ENCODE measurements at regions not wholly inside any gene's neighbourhood (a gene's known extent, or its start where the extent isn't known, plus 50 kb on each side); places are given as distances from the start of the nearest gene placed in this dataset.

DNA sequence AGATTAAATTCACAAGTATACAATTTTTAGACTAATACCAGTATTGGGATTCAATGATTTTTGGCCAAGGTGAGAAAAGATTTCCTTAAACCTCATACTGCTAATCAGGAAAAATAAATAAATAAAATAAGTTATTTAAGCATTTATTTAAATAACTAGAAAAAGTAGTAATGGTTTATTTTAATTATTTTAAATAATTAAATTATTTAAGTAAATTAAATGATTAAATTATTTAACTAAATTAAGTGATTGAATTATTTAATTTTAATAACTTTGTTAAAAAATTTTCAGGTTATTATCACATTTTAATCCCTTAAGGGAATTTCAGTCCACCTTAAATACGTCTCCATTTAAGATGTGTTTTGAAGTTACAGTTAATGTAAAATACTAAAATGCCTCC is 1831.5 kb upstream of the MIR17HG start:
- H3K4me2 ChIP-seq (ENCODE audit: low read depth, low read length) = no peak overlapping the region
- CTCF ChIA-PET = no interaction called here

More for the DNA sequence above, 1831.5 kb upstream of the MIR17HG start:
- no peaks in the 10 kb centered on the region for H3K36me3 ChIP-seq (ENCODE audit: control insufficient read depth, insufficient read depth, low read length)
- no peak for TF ChIP-seq CHD1 (IDR thresholded peaks at IDR 0.05; ENCODE audit: low read depth, low read length)
- TF ChIP-seq FOS (IDR thresholded peaks at IDR 0.05; ENCODE audit: low read depth, low read length) = no peak
- no peak for TF ChIP-seq CEBPB (IDR thresholded peaks at IDR 0.05; ENCODE audit: low read depth, low read length)
- TF ChIP-seq, protein P1, sequence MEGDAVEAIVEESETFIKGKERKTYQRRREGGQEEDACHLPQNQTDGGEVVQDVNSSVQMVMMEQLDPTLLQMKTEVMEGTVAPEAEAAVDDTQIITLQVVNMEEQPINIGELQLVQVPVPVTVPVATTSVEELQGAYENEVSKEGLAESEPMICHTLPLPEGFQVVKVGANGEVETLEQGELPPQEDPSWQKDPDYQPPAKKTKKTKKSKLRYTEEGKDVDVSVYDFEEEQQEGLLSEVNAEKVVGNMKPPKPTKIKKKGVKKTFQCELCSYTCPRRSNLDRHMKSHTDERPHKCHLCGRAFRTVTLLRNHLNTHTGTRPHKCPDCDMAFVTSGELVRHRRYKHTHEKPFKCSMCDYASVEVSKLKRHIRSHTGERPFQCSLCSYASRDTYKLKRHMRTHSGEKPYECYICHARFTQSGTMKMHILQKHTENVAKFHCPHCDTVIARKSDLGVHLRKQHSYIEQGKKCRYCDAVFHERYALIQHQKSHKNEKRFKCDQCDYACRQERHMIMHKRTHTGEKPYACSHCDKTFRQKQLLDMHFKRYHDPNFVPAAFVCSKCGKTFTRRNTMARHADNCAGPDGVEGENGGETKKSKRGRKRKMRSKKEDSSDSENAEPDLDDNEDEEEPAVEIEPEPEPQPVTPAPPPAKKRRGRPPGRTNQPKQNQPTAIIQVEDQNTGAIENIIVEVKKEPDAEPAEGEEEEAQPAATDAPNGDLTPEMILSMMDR (conservative IDR thresholded peaks at IDR 0.05; ENCODE audit: low read depth, low read length) = no peak
- TF ChIP-seq RFX5 (IDR thresholded peaks at IDR 0.05; ENCODE audit: low read depth, low read length) = no peak
- no peak for TF ChIP-seq RCOR1 (IDR thresholded peaks at IDR 0.05; ENCODE audit: insufficient replicate concordance, low read length)
- no peak for TF ChIP-seq MAZ (IDR thresholded peaks at IDR 0.05; ENCODE audit: borderline replicate concordance, low read depth, low read length)
- TF ChIP-seq BHLHE40 (IDR thresholded peaks at IDR 0.05; ENCODE audit: low read depth, low read length) = no peak
- no peak for TF ChIP-seq SMC3 (IDR thresholded peaks at IDR 0.05; ENCODE audit: low read depth, low read length)
- no peaks in the 10 kb centered on the region for H3K79me1 ChIP-seq (ENCODE audit: low read depth in 1 of 2, low read length in 2 of 2)
- H2AK9ac ChIP-seq (replicated peaks; ENCODE audit: low read depth, low read length, poor library complexity) = no peak overlapping the region
- H2BK20ac ChIP-seq (ENCODE audit: low read depth, low read length) = no peak overlapping the region
- H3K27me3 ChIP-seq (ENCODE audit: control insufficient read depth, insufficient read depth, low read length) = no peaks in the 10 kb centered on the region
- BruUV-seq (replicated peaks) = no TSS peak
- H3K4ac ChIP-seq (ENCODE audit: low read depth, low read length) = no peak overlapping the region
- H2BK120ac ChIP-seq (ENCODE audit: low read depth, low read length) = no peak overlapping the region
- no peaks in the 10 kb centered on the region for H3K4me1 ChIP-seq (ENCODE audit: control insufficient read depth, insufficient read depth, low read length)
- H3K9me1 ChIP-seq (ENCODE audit: insufficient read depth, low read length) = no peaks in the 10 kb centered on the region
- POLR2A ChIA-PET (ENCODE audit: unreplicated experiment) = no interaction called here
- intact Hi-C loops (cut with micrococcal nuclease) = no loop called here
- no peak overlapping the region for H3K14ac ChIP-seq (replicated peaks; ENCODE audit: low read depth, low read length)
- no peak overlapping the region for H3K56ac ChIP-seq (ENCODE audit: extremely low read depth, insufficient read depth, low read length)
- H3K18ac ChIP-seq (ENCODE audit: low read depth, low read length) = no peak overlapping the region
- no peak overlapping the region for H3K4me3 ChIP-seq (ENCODE audit: insufficient read depth, low read depth, low read length)
- H4K91ac ChIP-seq (ENCODE audit: insufficient read depth, low read depth, low read length) = no peak overlapping the region
- H2AFZ ChIP-seq (replicated peaks; ENCODE audit: low read length, poor library complexity) = no peak overlapping the region
- DNase-seq (no peak), ATAC-seq (ENCODE audit: low read depth) (no peak)
- no peak overlapping the region for H3K27ac ChIP-seq (ENCODE audit: insufficient read depth, low read length)
- no peak overlapping the region for H3K9ac ChIP-seq (ENCODE audit: low read depth, low read length)
- no peak overlapping the region for H2AK5ac ChIP-seq (ENCODE audit: low read depth, low read length)
- dilution Hi-C loops (cut with HindIII; ENCODE audit: low sequenced_read_pairs, unreplicated experiment) = no loop called here
- peaks cover 1% of the 10 kb centered on the region; the same call in 1 of the 2 replicates for H3K9me3 ChIP-seq (ENCODE audit: control insufficient read depth, insufficient read depth, low read length)
- H4K8ac ChIP-seq (ENCODE audit: low read depth in 2 of 2, low read length in 2 of 2) = no peak overlapping the region
- H4K5ac ChIP-seq (ENCODE audit: low read depth, low read length) = no peak overlapping the region
- no peak overlapping the region for H3K23ac ChIP-seq (ENCODE audit: low read depth, low read length)
- in situ Hi-C loops (cut with MboI; ENCODE audit: low sequenced_read_pairs) = no loop called here
- H2BK5ac ChIP-seq (ENCODE audit: low read depth, low read length, poor library complexity, severe bottlenecking) = no peak overlapping the region
- H4K20me1 ChIP-seq (ENCODE audit: insufficient read depth, low read length) = no peaks in the 10 kb centered on the region
- WGBS, 2 experiments (ENCODE audit: extremely low coverage in 2 of 2, insufficient read length in 1 of 2) = no CpG with 5 or more reads among the region's 1 CpG
- H2BK15ac ChIP-seq (ENCODE audit: low read depth, low read length) = no peak overlapping the region

Data from IMR-90 (cell line).